ENCODE measurements at regions not wholly inside any gene's neighbourhood (a gene's known extent, or its start where the extent isn't known, plus 50 kb on each side); places are given as distances from the start of the nearest gene placed in this dataset.

- Histone ChIP-seq H3K9me1 (ENCODE audit: control insufficient read depth, extremely low read depth, insufficient read depth, low read length) (no peaks in the 10 kb centered on the region), H4K20me1 (ENCODE audit: control insufficient read depth, extremely low read depth, insufficient read depth, low read length) (no peaks in the 10 kb centered on the region), H3K79me2 (ENCODE audit: control insufficient read depth, insufficient read depth, low read length) (no peaks in the 10 kb centered on the region), H3K36me3 (ENCODE audit: control insufficient read depth in 2 of 2, extremely low read depth in 1 of 2, insufficient read depth in 2 of 2, low read length in 2 of 2) (no peaks in the 10 kb centered on the region), H3K4me2 (ENCODE audit: control insufficient read depth, extremely low read depth, insufficient read depth, low read depth, low read length) (peak overlapping the region; percentile 40), H3K9me3 (ENCODE audit: control insufficient read depth, low read depth, low read length) (no peaks in the 10 kb centered on the region), H3K9ac (ENCODE audit: control insufficient read depth, extremely low read depth, insufficient read depth, low read length) (no peak overlapping the region), H3K4me3 (ENCODE audit: control insufficient read depth in 2 of 3, extremely low read depth in 1 of 3, insufficient read depth in 2 of 3, low read depth in 1 of 3, low read length in 3 of 3) (no peak overlapping the region), H2AFZ (ENCODE audit: control insufficient read depth, low read length) (peak overlapping the region; percentile 12), H3K27ac (ENCODE audit: control insufficient read depth, insufficient read depth, low read length) (no peak overlapping the region), H3K4me1 (ENCODE audit: control insufficient read depth, extremely low read depth, insufficient read depth, low read length) (peaks cover 8% of the 10 kb centered on the region), H3K27me3 (ENCODE audit: control insufficient read depth, extremely low read depth, insufficient read depth, low read length) (no peaks in the 10 kb centered on the region)
- TF ChIP-seq CTCF (optimal IDR thresholded peaks at IDR 0.05 in 1 of 3, IDR thresholded peaks at IDR 0.05 in 1 of 3, conservative IDR thresholded peaks at IDR 0.05 in 1 of 3; ENCODE audit: extremely low read depth in 1 of 3, insufficient read depth in 2 of 3, low read length in 3 of 3) (no peak), EZH2 (IDR thresholded peaks at IDR 0.05; ENCODE audit: low read length) (no peak)
- peak; percentile 89 for FAIRE-seq
- DNase-seq (ENCODE audit: low read depth, low spot score) = no peak
- dilution Hi-C loops (cut with MboI; ENCODE audit: extremely low pct_ligation_motif_present, low sequenced_read_pairs) = no loop called here
Measured at GRCh38 chr13:79749984-79750551, 269.1 kb downstream of the NDFIP2 start.

- no peak overlapping the region for H3K4me3 ChIP-seq (ENCODE audit: control insufficient read depth in 2 of 3, extremely low read depth in 1 of 3, insufficient read depth in 2 of 3, low read depth in 1 of 3, low read length in 3 of 3)
- no peak overlapping the region for H2AFZ ChIP-seq (ENCODE audit: control insufficient read depth, low read length)
- no peaks in the 10 kb centered on the region for H4K20me1 ChIP-seq (ENCODE audit: control insufficient read depth, extremely low read depth, insufficient read depth, low read length)
- DNase-seq (ENCODE audit: low read depth, low spot score) = no peak
- H3K9ac ChIP-seq (ENCODE audit: control insufficient read depth, extremely low read depth, insufficient read depth, low read length) = no peak overlapping the region
- H3K27ac ChIP-seq (ENCODE audit: control insufficient read depth, insufficient read depth, low read length) = no peak overlapping the region
- no peaks in the 10 kb centered on the region for H3K79me2 ChIP-seq (ENCODE audit: control insufficient read depth, insufficient read depth, low read length)
- FAIRE-seq = no peak
- H3K36me3 ChIP-seq (ENCODE audit: control insufficient read depth in 2 of 2, extremely low read depth in 1 of 2, insufficient read depth in 2 of 2, low read length in 2 of 2) = no peaks in the 10 kb centered on the region
- no peaks in the 10 kb centered on the region for H3K9me3 ChIP-seq (ENCODE audit: control insufficient read depth, low read depth, low read length)
- H3K27me3 ChIP-seq (ENCODE audit: control insufficient read depth, extremely low read depth, insufficient read depth, low read length) = no peaks in the 10 kb centered on the region
- H3K4me2 ChIP-seq (ENCODE audit: control insufficient read depth, extremely low read depth, insufficient read depth, low read depth, low read length) = no peak overlapping the region
- dilution Hi-C loops (cut with MboI; ENCODE audit: extremely low pct_ligation_motif_present, low sequenced_read_pairs) = no loop called here
- TF ChIP-seq CTCF (optimal IDR thresholded peaks at IDR 0.05 in 1 of 3, IDR thresholded peaks at IDR 0.05 in 1 of 3, conservative IDR thresholded peaks at IDR 0.05 in 1 of 3; ENCODE audit: extremely low read depth in 1 of 3, insufficient read depth in 2 of 3, low read length in 3 of 3) (no peak), EZH2 (IDR thresholded peaks at IDR 0.05; ENCODE audit: low read length) (no peak)
- peaks cover 8% of the 10 kb centered on the region for H3K4me1 ChIP-seq (ENCODE audit: control insufficient read depth, extremely low read depth, insufficient read depth, low read length)
- H3K9me1 ChIP-seq (ENCODE audit: control insufficient read depth, extremely low read depth, insufficient read depth, low read length) = no peaks in the 10 kb centered on the region
Measured at GRCh38 chr13:79749566-79749965, 268.6 kb downstream of the NDFIP2 start.

Data from keratinocyte (primary cell).